K562 (cell line): ENCODE measurements at regions not wholly inside any gene's neighbourhood (a gene's known extent, or its start where the extent isn't known, plus 50 kb on each side); places are given as distances from the start of the nearest gene placed in this dataset.

Experiments used
- ATF7 ChIP-seq: fragments of 450-650 bp; IDR thresholded peaks from 2 replicates; pipeline ENCODE4 v1.7.1; 2014; ENCODE audit warnings: mild to moderate bottlenecking, moderate library complexity
- DMBX1 ChIP-seq: fragments of 250-450 bp; sonication (Bioruptor Pico); IDR thresholded peaks from 2 replicates; pipeline ENCODE4 v1.8.0; 2022; ENCODE audit warnings: inconsistent platforms, mild to moderate bottlenecking, moderate library complexity, borderline replicate concordance
- EP300 ChIP-seq: IDR thresholded peaks from 2 replicates; pipeline ENCODE4 v1.6.1; 2012; ENCODE audit warnings: low read length, improper control_type of control experiment
- MIER1 ChIP-seq: fragments of 450-650 bp; IDR thresholded peaks from 2 replicates; pipeline ENCODE4 v1.6.1; 2016; ENCODE audit warnings: antibody characterized with exemption, mild to moderate bottlenecking, low read depth
- RB1 ChIP-seq: fragments of 450-650 bp; IDR thresholded peaks from 2 replicates; pipeline ENCODE4 v1.6.1; 2017; ENCODE audit warnings: low read depth, mild to moderate bottlenecking
- TAF1 ChIP-seq: IDR thresholded peaks from 2 replicates; pipeline ENCODE4 v1.6.1; 2011; ENCODE audit warnings: mild to moderate bottlenecking, low read length, moderate library complexity; ENCODE audit not compliant: insufficient read depth, control insufficient read depth, severe bottlenecking; ENCODE audit errors: extremely low read depth
- ZC3H11A ChIP-seq: IDR thresholded peaks from 2 replicates; pipeline ENCODE4 v1.6.1; 2012; ENCODE audit warnings: low read depth, low read length, improper control_type of control experiment
- ZNF445 ChIP-seq: fragments of 250-450 bp; sonication (Bioruptor Pico); IDR thresholded peaks from 2 replicates; pipeline ENCODE4 v1.4.0; 2020; ENCODE audit warnings: low read depth, mild to moderate bottlenecking, moderate library complexity
- ZNF780A ChIP-seq: fragments of 250-450 bp; sonication (Bioruptor Pico); IDR thresholded peaks from 2 replicates; pipeline ENCODE4 v1.5.0; 2021; ENCODE audit warnings: mild to moderate bottlenecking
- TF ChIP-seq, protein P1 (sequence below): fragments of 450-650 bp; conservative IDR thresholded peaks from 2 replicates; pipeline ENCODE4 v1.6.1; 2016; ENCODE audit warnings: missing genetic modification characterization, low read depth, mild to moderate bottlenecking, control low read depth, missing compliant biosample characterization
- TF ChIP-seq, protein P2 (sequence below): fragments of 450-650 bp; IDR thresholded peaks from 2 replicates; pipeline ENCODE4 v1.6.1; 2017; ENCODE audit warnings: antibody characterized with exemption
- TF ChIP-seq, protein P3 (sequence below): sonication (generic); formaldehyde crosslinking; IDR thresholded peaks from 2 replicates; pipeline ENCODE4 v1.9.0; 2022; ENCODE audit warnings: mild to moderate bottlenecking, missing genetic modification reagents
- TF ChIP-seq, protein P4 (sequence below): sonication (generic); formaldehyde crosslinking; IDR thresholded peaks from 2 replicates; pipeline ENCODE4 v1.8.1; 2023; ENCODE audit warnings: mild to moderate bottlenecking, missing genetic modification reagents

DNA sequence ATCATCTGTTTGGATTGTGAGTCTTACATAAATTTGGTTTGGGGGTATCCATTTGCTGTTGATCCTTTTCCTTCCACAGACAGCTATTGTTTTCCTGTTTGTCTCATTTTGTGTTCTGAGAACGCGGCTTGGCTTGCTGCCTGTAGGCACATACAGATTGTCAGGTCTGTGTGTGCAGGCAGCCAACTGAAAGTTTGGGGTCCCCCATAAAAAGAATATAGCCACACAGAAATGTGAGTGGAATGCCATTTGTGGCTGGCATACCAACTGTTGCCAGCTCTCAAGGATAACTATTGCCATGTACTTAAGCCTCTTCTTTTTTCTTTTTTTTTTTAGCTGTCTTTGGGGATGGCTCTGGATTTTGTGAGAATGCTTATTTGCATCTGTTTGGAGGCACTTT is 1308.0 kb downstream of the ROBO1 start:
- TF ChIP-seq EP300 (no peak), TAF1 (no peak), ZNF445 (CRISPR knock-in tag) (no peak), ZC3H11A (no peak), RB1 (no peak), DMBX1 (no peak), MIER1 (no peak), ATF7 (no peak), ZNF780A (CRISPR knock-in tag) (no peak)
- TF ChIP-seq, protein P1, sequence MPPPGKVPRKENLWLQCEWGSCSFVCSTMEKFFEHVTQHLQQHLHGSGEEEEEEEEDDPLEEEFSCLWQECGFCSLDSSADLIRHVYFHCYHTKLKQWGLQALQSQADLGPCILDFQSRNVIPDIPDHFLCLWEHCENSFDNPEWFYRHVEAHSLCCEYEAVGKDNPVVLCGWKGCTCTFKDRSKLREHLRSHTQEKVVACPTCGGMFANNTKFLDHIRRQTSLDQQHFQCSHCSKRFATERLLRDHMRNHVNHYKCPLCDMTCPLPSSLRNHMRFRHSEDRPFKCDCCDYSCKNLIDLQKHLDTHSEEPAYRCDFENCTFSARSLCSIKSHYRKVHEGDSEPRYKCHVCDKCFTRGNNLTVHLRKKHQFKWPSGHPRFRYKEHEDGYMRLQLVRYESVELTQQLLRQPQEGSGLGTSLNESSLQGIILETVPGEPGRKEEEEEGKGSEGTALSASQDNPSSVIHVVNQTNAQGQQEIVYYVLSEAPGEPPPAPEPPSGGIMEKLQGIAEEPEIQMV: no peak
- TF ChIP-seq, protein P2, sequence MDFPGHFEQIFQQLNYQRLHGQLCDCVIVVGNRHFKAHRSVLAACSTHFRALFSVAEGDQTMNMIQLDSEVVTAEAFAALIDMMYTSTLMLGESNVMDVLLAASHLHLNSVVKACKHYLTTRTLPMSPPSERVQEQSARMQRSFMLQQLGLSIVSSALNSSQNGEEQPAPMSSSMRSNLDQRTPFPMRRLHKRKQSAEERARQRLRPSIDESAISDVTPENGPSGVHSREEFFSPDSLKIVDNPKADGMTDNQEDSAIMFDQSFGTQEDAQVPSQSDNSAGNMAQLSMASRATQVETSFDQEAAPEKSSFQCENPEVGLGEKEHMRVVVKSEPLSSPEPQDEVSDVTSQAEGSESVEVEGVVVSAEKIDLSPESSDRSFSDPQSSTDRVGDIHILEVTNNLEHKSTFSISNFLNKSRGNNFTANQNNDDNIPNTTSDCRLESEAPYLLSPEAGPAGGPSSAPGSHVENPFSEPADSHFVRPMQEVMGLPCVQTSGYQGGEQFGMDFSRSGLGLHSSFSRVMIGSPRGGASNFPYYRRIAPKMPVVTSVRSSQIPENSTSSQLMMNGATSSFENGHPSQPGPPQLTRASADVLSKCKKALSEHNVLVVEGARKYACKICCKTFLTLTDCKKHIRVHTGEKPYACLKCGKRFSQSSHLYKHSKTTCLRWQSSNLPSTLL: no peak
- TF ChIP-seq, protein P3, sequence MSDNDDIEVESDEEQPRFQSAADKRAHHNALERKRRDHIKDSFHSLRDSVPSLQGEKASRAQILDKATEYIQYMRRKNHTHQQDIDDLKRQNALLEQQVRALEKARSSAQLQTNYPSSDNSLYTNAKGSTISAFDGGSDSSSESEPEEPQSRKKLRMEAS (CRISPR knock-in tag): no peak
- TF ChIP-seq, protein P4, sequence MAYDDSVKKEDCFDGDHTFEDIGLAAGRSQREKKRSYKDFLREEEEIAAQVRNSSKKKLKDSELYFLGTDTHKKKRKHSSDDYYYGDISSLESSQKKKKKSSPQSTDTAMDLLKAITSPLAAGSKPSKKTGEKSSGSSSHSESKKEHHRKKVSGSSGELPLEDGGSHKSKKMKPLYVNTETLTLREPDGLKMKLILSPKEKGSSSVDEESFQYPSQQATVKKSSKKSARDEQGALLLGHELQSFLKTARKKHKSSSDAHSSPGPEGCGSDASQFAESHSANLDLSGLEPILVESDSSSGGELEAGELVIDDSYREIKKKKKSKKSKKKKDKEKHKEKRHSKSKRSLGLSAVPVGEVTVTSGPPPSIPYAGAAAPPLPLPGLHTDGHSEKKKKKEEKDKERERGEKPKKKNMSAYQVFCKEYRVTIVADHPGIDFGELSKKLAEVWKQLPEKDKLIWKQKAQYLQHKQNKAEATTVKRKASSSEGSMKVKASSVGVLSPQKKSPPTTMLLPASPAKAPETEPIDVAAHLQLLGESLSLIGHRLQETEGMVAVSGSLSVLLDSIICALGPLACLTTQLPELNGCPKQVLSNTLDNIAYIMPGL: no peak
